ENCODE measurements at regions not wholly inside any gene's neighbourhood (a gene's known extent, or its start where the extent isn't known, plus 50 kb on each side); places are given as distances from the start of the nearest gene placed in this dataset.
"Not testable (repeated sequence)": the region's sequence is repeated elsewhere in the genome, so short reads cannot be mapped to it uniquely, and the experiment has no call there.

DNA sequence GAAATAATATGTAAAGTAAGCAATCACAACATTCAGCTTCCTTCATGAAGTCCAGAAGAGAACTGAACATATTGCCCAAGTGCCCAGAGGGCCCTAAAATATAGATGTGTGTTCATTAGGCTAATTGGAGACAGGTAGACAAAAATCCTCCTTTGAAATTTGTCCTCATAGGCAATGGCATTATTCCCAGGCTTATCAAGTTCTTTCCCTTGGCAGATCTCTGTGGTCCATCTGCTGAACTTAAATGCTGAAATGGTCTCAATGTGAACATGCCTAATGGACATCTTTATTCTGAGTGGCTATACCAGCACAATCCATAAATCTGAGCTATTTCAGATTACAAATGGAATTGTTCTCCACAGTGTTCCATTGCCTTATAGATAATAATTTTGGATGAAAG, 79.0 kb upstream of the BMP5 start:
- DNase-seq: no peak

DNA sequence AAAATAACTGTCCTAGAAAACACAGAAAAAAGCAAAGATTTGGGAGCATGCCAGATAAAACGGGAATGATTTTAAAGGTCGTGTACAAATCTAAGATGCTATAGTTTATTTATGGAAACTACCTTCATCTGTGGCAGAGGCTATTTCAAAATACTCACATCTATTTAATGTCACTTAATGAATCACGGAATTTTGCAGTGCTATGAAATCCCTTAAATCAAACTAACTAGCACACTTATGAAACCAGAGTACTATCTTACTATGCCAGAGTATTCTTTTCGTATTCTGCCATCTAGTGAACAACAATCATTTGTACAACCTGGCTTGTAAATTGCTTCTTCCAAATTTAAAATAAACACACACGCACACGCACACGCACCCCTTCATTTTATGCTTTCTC, 77.9 kb upstream of the BMP5 start:
- DNase-seq: no peak

- no peak for DNase-seq
Observed at GRCh38 chr6:55950071-55950814, 74.9 kb upstream of the BMP5 start.

- no peak for DNase-seq
Observed at GRCh38 chr6:55943329-55943728, 67.9 kb upstream of the BMP5 start.

DNA sequence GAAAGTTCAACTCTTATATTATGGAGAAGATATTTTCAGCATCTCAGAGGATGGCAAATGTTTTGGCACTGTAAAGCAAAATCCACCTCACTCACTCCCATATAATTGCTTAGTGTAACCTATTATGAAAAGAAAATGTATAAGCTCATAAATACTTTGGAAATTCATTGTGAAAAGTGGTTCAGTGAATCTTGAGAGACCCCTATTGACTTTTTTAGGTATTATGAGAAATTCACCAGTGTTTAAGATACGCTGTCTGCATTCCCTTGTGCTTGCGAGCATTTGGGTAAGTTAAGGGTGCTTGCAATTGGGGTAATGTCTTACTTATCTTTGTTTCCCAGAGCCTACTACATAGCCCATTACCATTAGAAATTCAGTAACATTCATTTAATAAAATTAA, 66.3 kb upstream of the BMP5 start:
- no peak for DNase-seq

GRCh38 chr6:55937951-55938690, 62.7 kb upstream of the BMP5 start:
- no peak for DNase-seq

DNA sequence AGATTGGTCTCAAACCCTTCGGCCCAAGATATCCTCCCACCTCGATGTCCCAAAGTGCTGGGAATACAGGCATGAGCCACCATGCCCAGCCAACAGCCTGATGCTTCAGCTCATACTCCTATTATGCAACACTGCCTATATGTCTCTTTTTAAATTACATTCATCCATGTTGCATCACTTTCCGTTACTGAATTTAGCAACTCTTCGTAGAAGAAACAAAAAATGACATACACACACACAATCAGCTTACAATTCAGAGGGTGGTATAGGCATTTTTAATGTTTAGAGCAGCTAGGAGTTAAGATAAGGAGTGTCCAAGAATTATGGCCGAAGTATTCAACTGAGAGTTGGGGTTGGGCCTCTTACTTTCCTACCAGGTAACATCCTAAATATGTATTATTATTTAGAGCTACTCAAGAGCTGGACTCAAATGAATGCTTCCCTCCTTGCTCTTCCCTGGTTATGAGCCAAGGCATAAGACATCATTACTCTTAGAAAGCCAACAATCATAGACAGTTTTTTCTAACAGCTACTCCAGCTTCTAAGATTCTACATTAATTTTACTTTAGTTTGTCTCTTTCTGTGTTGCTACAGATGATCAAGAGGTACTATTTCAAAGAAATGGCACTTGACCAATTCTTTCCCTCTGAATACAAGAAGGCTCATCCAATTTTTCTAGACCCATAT, 62.0 kb upstream of the BMP5 start:
- DNase-seq: no peak

DNA sequence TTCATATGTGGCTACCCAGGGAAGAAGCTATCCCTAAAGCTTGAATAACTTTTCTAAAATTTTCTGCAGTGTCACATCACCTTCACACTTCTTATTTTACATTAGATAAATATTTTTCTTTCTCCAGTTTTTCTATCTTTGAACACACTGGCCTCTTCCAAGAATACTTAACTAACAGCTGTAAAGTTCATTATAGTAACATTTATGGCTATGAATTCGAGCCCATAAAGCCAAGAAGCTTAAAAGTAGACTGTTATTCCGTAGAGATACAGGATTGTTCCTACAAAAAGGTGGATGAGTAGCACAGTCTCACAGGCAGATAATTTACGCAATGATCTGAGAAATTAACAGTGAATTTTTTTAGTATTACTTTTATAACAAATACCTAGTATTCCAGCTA, 55.7 kb upstream of the BMP5 start:
- no peak for DNase-seq

- DNase-seq: not testable (repeated sequence)
Observed at GRCh38 chr6:55927713-55928112, 52.3 kb upstream of the BMP5 start.

- DNase-seq: no peak
Observed at GRCh38 chr6:55925292-55925691, 49.9 kb upstream of the BMP5 start.

Measured in T1000 (cell line).